Esophagus muscularis mucosa (tissue), 4 donors: ENCODE measurements at regions not wholly inside any gene's neighbourhood (a gene's known extent, or its start where the extent isn't known, plus 50 kb on each side); places are given as distances from the start of the nearest gene placed in this dataset.

Experiments
- CTCF ChIP-seq, 3 experiments: fragments of 200-600 bp in 2 of 3; fragments of 450-650 bp in 1 of 3; sonication (generic) in 2 of 3; IDR thresholded peaks; one replicate each; pipeline ENCODE4 v1.5.1; 2017 to 2019; ENCODE audit warnings: antibody characterized with exemption in 3 of 3, mild to moderate bottlenecking in 2 of 3, moderate library complexity in 1 of 3
- EP300 ChIP-seq: sonication (generic); formaldehyde crosslinking; IDR thresholded peaks from one replicate; pipeline ENCODE4 v1.6.1; 2017; ENCODE audit warnings: antibody characterized with exemption
- POLR2A ChIP-seq: fragments of 450-650 bp; IDR thresholded peaks from one replicate; pipeline ENCODE4 v1.6.1; 2017; ENCODE audit warnings: antibody characterized with exemption, moderate library complexity, mild to moderate bottlenecking, low read depth
- POLR2AphosphoS5 ChIP-seq, 2 donors: sonication (generic); formaldehyde crosslinking; IDR thresholded peaks; one replicate each; pipeline ENCODE4 v1.6.1; 2017; ENCODE audit warnings: antibody characterized with exemption in 2 of 2

- TF ChIP-seq EP300: no peak
- no peak for TF ChIP-seq CTCF (IDR thresholded peaks at IDR 0.05)
- TF ChIP-seq POLR2A: no peak
- no peak for TF ChIP-seq POLR2AphosphoS5 (IDR thresholded peaks at IDR 0.05)
Measured at GRCh38 chr17:79379700-79380445, 231.0 kb downstream of the RBFOX3 start.
